ELR (cell line): ENCODE measurements at regions not wholly inside any gene's neighbourhood (a gene's known extent, or its start where the extent isn't known, plus 50 kb on each side); places are given as distances from the start of the nearest gene placed in this dataset.
A peak's percentile ranks its signal among the peaks of the same experiment; 100 is the strongest.

ENCODE experiments used
- DNase-seq: peaks from one replicate; pipeline ENCODE4 v3.0.0-alpha.2; 2015; ENCODE audit warnings: low read depth

DNA sequence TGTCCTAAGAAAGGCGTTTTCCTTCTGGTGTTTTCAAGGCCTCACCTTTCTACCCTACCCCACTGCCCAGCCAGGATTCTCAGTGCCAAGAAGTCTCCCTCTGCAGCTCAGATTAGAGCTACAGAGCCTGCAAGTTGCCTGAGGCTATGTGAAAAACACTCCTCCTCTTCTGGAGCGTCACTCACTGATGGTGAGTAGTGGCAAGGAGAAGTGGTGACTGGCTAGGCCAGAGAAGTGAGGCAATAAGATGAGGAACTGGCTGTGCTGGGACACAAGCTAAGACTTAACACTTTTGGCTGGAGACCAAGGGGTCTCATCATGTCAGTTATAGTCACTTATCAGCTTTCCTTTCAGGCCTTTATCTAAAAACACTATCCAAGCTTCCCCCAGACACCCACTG is 86.7 kb upstream of the PRKAR2B start:
- peak; percentile 44 for DNase-seq

DNA sequence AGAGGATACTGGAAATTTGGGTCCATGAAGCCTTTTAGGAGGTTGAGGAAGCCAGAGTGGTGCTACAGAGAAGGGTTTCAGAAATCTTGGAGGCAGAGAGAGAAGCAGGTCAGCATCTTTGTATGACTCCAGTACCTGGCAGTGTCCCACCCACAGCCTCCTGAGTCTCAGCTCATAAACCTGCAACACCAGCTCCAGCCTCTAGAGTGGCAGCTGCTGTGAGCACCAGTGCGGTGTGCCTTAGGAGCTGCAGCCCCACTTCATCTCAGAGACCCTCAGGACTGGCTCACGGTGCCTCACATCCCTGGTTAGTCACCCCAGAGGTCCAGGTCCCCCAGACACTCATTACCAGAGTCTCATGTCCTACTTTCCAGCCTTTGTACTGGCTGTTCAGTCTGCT is 84.8 kb upstream of the PRKAR2B start:
- peak; percentile 10 for DNase-seq

DNA sequence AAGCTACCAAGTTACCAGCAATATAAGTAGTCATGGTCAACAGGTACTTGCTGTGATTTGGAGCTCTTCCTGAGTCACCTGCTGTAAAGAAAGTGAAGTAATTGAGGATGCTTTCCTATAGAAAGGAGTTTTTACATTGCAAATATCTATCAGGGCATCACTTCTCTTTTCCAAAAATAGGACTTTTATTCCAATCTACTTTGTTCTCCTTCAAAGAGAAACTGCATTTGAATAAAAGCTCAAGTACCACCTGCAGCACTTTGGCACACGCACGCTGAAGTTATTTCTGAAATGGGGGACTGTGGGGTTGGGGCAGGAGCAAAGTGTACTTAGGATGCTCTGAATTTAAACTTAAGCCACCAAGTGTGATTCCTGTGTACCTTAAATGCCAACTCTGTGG is 81.8 kb upstream of the PRKAR2B start:
- no peak for DNase-seq

DNA sequence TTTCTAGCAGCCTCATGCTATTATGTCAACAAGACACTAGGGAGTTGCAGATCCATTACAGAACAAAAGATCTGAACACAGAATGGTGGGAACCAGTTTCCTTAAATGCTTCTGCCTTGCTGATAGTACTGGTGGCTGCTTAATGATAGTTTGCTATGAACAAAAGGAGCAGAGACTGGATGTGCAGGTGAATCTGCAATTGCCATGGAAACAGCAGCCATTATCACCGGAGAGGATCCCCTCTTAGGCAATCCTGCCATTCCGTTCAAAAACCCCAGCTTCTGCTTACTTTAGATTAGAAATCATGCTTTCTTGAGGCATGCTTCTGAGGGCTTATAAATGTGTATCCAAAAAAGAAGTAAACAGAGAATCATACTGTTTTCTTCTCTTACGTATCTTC is 80.0 kb upstream of the PRKAR2B start:
- no peak for DNase-seq

DNA sequence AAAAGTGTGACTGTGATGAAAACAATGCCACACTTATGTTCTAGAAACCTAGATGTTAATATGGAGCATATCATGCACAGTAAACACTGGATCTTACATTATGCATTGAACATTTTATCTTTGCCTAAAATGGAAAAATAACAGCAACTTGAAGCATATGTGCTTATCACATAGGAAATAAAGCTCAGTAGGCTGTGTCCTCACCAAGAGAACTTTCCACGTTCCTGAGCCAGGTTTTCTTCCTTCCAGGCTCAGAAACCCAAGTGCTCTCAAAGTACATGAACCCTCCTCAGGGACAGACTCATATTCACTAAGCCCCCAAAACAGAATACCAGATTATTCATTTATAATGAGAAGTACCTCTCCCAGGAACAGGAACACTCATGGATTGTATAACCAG is 79.4 kb upstream of the PRKAR2B start:
- DNase-seq: no peak

DNA sequence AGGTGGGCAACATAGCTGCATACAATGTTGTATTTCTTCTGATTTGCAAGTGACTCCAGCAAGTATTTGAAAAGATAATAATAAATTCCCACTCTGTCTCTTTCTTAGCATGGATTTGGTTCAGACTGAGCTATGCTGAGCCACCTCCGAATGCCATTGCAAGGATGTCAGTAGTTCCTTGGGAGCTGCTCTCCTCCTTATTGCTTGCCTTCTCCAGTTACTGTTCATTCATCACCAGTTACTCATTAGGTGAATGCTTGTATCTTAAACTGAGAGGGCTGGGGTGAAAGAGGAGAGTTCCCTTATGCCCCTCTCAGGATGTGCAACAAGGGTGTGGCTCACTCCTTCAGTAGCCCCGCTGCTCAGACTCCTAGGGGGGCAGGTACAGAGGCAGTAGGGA is 78.4 kb upstream of the PRKAR2B start:
- no peak for DNase-seq

DNA sequence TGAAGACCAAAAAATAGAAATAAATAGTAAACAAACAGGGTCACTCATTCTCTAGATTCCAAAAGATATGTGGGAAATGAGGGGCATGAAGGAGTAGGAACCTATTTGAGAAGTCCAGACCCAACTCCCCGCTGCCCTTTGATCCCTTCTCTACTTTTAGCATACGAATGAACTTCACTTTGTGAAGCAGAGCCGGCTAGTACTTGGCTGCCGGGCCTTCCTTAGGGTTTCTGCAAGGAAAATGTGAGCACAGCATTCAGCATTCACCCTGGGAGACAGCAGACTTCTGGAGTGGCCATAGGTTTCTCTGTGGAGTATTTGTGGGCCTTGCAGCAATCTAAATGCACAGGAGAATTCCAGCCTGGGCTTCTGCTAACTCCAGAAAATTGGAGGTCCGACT is 76.3 kb upstream of the PRKAR2B start:
- DNase-seq: no peak

DNA sequence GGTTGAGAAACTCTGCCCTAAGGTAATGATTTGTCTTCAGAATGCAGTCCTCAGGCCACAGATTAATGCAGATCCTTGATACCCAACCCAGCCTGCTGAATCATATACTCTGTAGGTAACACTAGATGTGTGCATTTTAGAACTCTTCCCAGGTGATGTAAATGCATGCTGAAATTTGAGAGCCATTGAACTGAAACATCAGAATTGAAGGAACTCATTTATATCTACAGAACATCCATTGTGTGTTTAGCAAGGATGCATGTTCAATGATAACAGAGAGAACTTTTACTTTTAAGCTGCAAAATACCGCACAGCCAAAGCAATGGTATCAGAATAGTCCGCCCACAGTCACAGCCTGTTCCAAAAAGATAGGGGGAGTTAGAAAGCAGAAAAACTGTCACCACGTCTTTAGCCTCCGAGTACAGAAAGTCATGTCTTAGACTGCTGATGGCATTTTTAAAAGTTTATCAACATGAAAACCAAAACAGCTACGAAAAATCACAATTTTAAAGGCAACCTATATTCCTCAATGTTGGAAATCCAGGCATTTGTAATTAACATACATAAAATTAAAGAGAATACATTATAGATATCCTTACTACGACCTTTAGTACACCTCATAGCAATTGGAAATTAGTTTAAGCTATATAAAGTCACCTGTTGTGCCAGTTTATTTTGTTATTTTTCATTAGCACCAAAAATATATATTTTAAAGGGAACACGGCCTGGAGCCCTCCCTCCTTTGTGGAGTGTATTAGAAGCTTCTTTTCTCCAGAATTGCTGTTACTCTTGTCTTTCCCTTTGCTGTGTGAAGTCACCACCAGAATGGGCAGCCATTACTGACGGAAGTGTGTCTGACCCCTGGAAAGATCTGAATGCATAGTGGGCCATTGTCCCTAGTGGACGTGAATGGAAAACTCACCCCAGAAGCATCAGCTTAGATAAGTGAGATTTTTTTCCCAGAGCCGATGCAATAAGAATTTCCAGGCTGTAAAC is 65.8 kb upstream of the PRKAR2B start:
- peak; percentile 8 for DNase-seq

DNA sequence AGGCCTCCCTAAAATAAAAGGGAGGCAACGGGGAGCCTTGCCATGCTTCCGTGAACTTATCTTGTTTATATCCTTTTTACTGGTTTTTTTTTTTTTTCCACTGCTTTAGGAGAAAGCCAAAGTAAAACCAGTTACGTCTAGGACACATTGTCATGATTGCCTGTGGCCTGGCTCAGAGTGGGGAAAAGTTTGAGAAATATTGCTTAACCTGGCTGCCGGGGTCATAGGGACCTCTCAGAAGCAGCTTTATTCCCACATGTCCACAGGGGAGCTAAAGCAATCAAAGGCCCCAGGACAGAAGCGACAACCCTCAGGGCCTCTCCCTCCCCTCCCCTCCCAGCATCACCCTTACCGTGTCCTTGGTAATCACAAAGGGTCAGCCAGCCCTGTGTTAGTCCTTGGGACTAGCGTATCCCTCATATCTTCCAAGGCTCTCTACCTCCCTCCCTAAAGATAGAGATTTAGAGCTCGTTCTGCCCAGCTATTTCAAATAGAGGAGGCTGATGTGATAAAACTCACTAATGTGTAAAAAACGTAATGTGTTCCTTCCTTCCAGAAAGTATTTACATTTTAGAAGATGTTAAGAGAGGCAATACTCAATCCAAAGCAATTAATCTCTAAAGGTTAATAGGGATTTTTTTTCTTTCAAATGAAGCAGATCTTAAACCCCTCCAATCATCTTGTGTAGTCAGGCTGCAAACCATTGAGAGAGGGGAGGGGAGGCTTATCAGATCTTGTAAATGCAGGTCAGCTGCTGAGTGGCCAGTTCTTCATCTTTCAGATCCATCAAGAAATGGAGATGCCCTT is 64.8 kb upstream of the PRKAR2B start:
- DNase-seq: no peak

DNA sequence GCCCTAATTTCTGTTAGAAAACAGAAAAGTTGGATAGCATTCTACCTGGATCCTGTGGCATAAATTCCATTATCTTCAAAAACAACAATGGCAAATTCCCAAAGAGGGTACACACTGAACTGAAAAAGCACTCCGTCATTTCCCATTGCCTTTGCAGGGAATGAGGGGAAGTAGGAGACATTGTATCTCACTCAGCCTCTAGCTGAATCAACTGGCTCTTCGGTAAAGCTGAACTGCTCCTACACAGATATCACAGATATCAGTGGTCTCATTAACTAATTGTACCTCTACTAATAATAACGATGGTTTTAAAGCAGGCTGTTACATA is 64.2 kb upstream of the PRKAR2B start:
- no peak for DNase-seq

DNA sequence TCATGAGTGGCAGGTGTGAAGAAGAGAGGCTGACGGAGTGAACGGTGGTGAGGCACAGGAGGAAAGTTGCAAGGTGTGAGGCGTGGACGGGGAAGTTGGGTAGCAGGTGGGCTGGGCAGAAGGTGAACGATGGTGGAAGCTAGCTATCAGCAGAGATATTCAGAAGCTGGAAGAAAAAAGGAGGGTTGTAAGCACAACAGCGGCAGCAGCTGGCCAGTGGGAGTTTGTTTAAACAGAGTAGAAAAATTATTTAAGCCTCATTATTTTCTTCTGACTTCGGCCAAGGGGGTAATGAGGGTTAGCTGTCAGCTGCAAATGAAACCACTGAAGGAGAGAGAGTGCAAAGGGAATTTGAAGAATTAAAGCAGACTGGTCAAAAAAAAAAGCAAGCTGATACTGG is 62.1 kb upstream of the PRKAR2B start:
- DNase-seq: no peak

DNA sequence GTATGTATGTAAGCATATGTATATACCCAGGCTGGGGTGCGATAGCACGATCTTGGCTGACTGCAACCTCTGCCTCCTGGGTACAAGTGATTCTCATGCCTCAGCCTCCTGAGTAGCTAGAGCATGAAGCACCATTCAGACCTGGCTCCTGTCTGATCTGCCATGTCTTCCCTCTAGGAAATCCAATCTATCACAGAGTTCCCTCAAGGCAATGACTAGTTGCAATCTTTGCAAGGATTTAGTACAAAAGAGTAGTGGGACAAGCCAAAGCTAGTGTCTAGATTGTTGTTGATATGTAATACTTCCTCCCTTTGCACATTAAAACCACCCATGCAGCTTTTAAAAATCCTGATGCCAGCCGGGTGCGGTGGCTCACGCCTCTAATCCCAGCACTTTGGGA is 60.5 kb upstream of the PRKAR2B start:
- DNase-seq: no peak

DNA sequence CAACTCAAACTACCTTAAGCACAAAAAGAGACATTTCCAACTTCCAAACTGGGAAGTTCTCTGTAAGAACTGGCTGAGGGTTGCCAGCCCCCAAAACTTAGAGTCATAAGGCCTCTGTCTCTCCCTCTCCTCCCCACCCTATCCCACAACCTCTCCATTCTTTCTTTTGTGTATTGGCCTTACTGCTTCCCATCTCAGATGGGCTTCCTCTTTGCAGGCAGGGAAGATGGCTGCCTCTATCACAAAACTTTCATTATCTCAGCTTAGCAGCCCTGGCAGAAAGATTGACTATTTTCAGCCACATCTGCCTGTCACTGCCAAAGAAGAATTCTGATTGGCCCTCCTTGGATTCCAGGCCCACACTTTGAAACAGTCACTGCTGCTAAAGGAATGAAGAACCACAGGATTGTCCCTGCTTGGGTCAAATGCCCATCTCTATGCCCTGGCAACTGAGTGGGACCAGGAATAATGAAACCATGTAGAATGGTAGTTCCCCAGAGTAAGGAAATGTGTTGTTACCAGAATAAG is 58.0 kb upstream of the PRKAR2B start:
- DNase-seq: no peak

DNA sequence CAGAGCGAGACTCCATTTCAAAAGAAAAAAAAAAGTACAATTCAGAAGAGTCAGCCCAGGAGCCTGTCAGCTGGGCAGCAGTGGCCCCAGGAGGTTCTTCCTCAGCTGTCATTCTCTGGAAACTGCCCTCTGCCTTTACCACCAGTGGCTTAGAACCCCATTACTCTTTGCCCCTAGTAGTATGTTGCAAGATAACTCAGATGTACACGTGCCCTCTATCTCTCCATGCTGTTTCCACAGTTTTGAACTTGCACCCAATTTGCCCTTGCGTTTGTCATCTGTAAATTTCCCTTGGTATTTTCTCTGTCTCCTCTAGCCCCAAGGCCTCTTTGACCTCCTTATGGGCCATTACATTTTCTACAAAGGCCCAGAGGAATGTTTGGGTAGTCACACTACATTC is 56.7 kb upstream of the PRKAR2B start:
- DNase-seq: no peak

DNA sequence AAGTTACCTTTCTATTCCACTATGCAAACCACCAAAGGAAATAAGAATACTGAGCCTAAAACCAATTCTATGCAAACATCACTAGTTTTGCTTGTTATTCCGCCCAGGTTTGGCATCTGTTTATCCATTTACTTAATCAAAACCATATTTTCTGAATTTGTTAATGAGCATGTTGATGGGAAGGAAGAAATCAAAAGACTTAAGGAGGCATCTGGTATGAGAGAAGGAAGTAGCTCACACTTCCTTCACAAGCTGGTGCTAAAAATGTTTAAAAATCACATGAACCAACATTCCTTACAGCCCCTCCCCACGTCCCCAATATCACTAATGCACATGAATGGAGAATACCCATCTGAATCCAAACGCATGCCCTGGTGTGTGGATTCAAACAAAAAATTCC is 52.0 kb upstream of the PRKAR2B start:
- no peak for DNase-seq
